Glutamatergic neuron (in vitro differentiated cells): ENCODE measurements at regions not wholly inside any gene's neighbourhood (a gene's known extent, or its start where the extent isn't known, plus 50 kb on each side); places are given as distances from the start of the nearest gene placed in this dataset.

Experiments
- DNase-seq: peaks from one replicate; pipeline ENCODE4 v3.0.0; 2022
- H3K27ac Mint-ChIP-seq: one replicate; pipeline ENCODE4 v1.8.0; 2020; ENCODE audit warnings: mild to moderate bottlenecking, mixed read lengths, inconsistent platforms; ENCODE audit not compliant: unreplicated experiment
- H3K27me3 Mint-ChIP-seq: one replicate; pipeline ENCODE4 v1.8.0; 2020; ENCODE audit warnings: mild to moderate bottlenecking, moderate library complexity, mixed read lengths, inconsistent platforms; ENCODE audit not compliant: unreplicated experiment
- H3K36me3 Mint-ChIP-seq: one replicate; pipeline ENCODE4 v1.8.0; 2020; ENCODE audit warnings: mild to moderate bottlenecking, mixed read lengths, inconsistent platforms; ENCODE audit not compliant: unreplicated experiment
- H3K4me1 Mint-ChIP-seq: one replicate; pipeline ENCODE4 v1.8.0; 2020; ENCODE audit warnings: mild to moderate bottlenecking, low read depth, mixed read lengths, inconsistent platforms; ENCODE audit not compliant: unreplicated experiment
- H3K4me3 Mint-ChIP-seq: one replicate; pipeline ENCODE4 v1.8.0; 2020; ENCODE audit warnings: mild to moderate bottlenecking, mixed read lengths, inconsistent platforms; ENCODE audit not compliant: unreplicated experiment
- H3K9me3 Mint-ChIP-seq: one replicate; pipeline ENCODE4 v1.8.0; 2020; ENCODE audit warnings: mild to moderate bottlenecking, moderate library complexity, mixed read lengths, inconsistent platforms; ENCODE audit not compliant: unreplicated experiment
- CTCF ChIP-seq: fragments of 200-600 bp; sonication (generic); IDR thresholded peaks from one replicate; pipeline ENCODE4 v1.5.0; 2021; ENCODE audit not compliant: partially characterized antibody, unreplicated experiment

- Mint-ChIP-seq H3K9me3 (peaks cover 5% of the 10 kb centered on the region), H3K4me3 (no peak overlapping the region), H3K4me1 (no peaks in the 10 kb centered on the region), H3K27ac (no peak overlapping the region), H3K36me3 (no peaks in the 10 kb centered on the region), H3K27me3 (peaks cover 1% of the 10 kb centered on the region)
- no peak for DNase-seq
- no peak for TF ChIP-seq CTCF
Observed at GRCh38 chr20:53718142-53719021, 124.7 kb upstream of the ZNF217 start.

- no peak for DNase-seq
- Mint-ChIP-seq H3K4me1 (no peaks in the 10 kb centered on the region), H3K27me3 (peaks cover 1% of the 10 kb centered on the region), H3K36me3 (no peaks in the 10 kb centered on the region), H3K27ac (no peak overlapping the region), H3K9me3 (peaks cover 6% of the 10 kb centered on the region), H3K4me3 (no peak overlapping the region)
- TF ChIP-seq CTCF: no peak
Observed at GRCh38 chr20:53716395-53716794, 122.8 kb upstream of the ZNF217 start.

GRCh38 chr20:53714524-53714923 lies 120.9 kb upstream of the ZNF217 start:
- Mint-ChIP-seq H3K4me3 (no peak overlapping the region), H3K9me3 (peaks cover 6% of the 10 kb centered on the region), H3K27me3 (peaks cover 1% of the 10 kb centered on the region), H3K36me3 (no peaks in the 10 kb centered on the region), H3K27ac (no peak overlapping the region), H3K4me1 (no peaks in the 10 kb centered on the region)
- DNase-seq: no peak
- no peak for TF ChIP-seq CTCF

- Mint-ChIP-seq H3K4me3 (no peak overlapping the region), H3K9me3 (peaks cover 6% of the 10 kb centered on the region), H3K36me3 (no peaks in the 10 kb centered on the region), H3K27me3 (peaks cover 1% of the 10 kb centered on the region), H3K27ac (no peak overlapping the region), H3K4me1 (no peaks in the 10 kb centered on the region)
- no peak for DNase-seq
- no peak for TF ChIP-seq CTCF
Observed at GRCh38 chr20:53713328-53714056, 119.9 kb upstream of the ZNF217 start.
